ENCODE measurements at regions not wholly inside any gene's neighbourhood (a gene's known extent, or its start where the extent isn't known, plus 50 kb on each side); places are given as distances from the start of the nearest gene placed in this dataset.

DNA sequence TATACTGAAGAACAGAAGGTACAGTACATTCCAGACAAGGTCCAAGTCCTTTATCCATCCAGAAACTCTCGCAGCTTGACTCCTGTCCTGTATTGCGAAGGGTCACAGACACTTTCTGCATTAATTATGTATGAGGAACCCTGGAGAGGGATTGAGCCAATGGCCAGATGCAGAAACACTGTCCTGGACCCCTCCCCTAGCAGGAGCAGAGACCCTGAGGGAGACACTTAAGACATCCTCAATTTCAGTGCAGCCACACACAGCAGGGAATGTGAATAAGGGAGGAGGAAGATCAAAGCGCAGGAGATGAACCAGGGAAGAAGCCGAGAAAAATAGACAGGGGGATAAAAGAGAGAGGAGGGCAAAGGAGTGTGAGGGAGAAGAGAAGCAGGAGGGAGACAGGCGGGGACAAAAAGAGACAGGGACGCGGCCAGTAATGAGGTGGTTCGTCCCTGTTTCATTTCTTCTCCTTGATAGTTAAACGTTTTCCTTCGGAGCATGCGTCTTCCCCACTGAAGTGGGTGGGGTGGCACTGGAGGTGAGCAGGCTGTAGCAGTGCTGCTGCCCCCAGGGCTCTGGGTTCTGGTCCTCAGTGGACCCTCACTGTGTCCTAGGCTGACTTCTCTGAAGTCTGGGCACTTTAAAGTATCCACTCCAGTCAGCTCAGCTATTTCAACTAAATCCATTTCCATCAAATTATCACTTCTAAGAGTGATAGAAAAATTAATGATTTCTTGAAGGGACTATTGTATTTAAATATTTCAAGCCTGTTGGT lies 356.4 kb upstream of the NOCT start:
- TF ChIP-seq CTCF (conservative IDR thresholded peaks at IDR 0.05 in 1 of 2, IDR thresholded peaks at IDR 0.05 in 1 of 2; ENCODE audit: extremely low read depth in 1 of 2, insufficient read depth in 1 of 2, low read depth in 1 of 2, low read length in 2 of 2): no peak
- TF ChIP-seq EZH2 (IDR thresholded peaks at IDR 0.05; ENCODE audit: borderline replicate concordance, low read length): no peak
